ENCODE measurements at regions not wholly inside any gene's neighbourhood (a gene's known extent, or its start where the extent isn't known, plus 50 kb on each side); places are given as distances from the start of the nearest gene placed in this dataset.

DNA sequence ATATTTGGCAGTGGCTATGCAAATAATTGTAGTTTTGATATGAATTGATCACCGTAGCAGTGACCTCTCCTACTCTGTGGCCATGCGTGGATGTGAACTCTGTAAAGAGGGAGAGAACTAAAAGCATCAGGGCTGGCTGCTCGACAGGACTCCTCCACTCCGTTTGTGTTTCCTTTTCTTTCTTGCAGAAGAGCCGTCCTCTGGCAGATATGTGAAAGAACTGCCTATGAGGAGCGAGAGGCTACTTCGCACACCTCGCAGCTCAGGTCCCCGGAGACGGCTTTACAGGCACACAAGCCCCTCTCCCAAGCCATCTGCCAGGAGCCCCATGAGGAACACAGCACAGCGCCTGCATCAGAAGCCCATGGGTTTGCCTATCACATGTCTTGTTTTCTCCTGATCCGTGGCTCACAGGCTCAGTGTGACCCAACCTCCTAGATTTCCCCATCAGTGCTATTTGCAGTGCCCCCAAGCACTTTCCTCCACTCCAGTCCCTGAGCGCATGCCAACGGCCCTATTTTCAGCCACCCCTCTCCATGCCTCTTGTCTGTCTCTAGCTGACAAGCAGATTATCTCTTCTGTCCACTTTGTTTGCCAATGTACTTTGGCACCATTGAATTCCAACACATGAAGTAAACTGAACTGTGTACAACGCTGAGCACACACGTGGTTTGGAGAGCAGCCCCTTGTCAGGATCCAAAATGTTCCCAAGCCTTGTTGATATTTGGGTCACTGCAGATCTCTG, 164.3 kb upstream of the AKR1E2 start:
- DNase-seq, result no peak

DNA sequence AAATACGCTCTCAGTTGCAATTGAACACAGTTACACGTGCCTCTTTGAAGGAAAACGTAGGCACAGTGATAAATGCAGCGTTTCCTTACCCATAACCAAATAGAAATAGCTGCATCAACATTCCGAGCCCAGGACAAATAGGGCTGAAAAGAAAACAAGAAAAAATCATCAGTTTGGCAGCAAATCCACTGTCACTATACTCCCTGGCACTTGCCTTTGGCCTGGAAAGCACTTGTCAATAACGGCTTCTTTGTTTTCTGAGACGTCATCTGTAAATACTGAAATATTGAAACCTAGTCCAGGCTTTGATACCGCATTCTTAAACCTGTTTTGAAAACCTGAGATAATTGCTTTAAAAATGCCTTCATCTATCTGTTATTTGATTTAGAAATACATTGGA, 167.2 kb upstream of the AKR1E2 start:
- DNase-seq, result no peak

DNA sequence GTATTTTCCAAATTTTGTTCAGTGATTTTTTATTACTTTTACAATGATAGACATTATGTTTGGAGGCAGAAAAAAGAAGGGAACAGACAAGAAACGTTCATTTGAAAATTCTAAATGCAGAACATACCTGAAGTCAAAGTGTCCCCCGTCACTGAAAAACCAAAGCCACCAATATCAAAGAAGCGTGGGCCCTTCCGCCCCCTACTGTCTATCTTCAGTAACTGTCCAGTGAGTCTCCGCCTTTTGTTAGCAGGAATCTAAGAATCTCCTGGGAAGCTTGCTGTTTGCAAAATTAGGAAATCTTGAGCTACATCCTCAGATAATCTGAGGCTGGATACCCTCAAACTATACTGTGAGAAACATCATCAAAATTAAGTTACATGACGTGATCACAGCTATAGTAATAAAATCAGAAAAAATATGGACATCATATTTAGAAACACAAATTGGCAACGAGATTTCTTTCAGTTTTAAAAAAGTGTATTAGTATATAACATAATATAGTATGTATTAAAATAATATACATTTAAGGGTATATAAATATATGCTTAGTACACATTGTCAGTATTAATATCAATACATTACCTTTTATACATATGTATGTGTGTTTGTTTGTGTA, 169.3 kb upstream of the AKR1E2 start:
- DNase-seq, result no peak

DNA sequence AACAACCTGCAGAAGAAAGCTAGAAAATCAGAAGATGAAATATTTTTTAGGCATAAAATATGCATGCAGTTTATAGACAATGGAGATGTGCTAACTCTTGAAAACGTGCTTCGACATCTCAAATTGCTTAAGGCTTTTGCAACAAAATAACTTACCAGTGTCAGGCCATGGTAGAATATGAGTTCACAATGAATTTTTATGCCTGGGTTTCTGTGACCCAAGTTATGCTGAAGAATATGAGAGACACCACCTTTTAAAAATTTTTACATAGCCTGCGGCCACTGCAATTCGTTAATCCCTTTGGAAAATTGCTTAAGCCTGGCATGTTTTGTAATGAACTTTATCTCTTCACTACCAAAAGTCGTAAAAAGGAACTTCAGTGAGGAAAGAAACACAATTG, 170.1 kb upstream of the AKR1E2 start:
- DNase-seq, result peak; percentile 4

DNA sequence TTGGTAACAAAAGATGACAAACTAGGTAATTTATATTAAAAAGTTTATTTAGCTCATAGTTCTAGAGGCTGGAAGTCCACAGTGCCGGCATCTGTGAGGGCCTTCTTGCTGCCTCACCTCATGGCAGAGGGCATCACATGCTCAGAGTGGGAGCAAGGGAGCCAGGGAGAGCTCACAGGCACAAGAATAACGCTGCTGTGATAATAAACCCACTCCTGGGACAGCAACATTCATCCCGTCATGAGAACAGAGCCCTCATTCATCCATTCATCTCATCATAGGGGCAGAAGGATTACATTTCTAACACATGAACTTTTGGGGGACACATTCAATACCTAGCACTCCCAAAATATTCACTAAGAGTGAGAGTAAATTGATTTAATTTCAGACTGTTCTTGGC, 170.6 kb upstream of the AKR1E2 start:
- DNase-seq, result no peak

DNA sequence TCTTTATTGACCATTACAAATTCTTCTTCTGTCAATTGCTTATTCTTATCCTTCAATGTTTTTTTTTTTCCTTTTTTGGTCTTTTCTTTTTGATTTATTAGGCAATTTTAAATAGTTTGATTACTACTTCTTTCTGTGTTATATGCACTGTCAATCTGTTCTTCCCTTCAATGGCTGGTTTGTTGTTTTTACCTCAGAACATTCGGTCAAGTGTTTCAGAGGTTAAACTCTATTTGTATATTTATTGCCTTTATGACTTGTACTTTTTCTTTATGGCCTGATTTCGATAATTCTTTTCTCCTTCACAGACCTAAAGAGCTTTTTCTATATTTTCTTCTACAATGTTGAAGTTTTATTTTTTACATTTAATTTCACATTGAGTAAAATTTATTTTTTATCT, 171.5 kb upstream of the AKR1E2 start:
- DNase-seq, result no peak

DNA sequence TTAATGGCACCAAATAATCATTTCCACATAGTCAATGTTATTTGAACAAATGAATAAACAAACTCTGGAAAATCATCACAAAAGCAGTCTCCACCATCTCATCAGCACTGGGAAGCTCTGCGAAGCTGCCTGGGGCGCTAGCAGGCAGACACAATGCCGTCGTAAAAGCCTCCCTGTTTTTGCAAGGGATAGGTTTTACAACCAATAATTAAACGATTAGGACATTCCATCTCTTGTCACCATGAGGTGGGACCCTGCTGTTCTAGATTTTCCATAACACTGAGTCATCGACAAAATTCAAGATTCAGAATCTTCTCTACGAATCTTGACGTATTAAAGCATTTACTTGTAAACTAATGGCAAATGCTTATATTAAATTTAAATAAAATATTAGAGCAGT, 172.8 kb upstream of the AKR1E2 start:
- DNase-seq, result no peak

DNA sequence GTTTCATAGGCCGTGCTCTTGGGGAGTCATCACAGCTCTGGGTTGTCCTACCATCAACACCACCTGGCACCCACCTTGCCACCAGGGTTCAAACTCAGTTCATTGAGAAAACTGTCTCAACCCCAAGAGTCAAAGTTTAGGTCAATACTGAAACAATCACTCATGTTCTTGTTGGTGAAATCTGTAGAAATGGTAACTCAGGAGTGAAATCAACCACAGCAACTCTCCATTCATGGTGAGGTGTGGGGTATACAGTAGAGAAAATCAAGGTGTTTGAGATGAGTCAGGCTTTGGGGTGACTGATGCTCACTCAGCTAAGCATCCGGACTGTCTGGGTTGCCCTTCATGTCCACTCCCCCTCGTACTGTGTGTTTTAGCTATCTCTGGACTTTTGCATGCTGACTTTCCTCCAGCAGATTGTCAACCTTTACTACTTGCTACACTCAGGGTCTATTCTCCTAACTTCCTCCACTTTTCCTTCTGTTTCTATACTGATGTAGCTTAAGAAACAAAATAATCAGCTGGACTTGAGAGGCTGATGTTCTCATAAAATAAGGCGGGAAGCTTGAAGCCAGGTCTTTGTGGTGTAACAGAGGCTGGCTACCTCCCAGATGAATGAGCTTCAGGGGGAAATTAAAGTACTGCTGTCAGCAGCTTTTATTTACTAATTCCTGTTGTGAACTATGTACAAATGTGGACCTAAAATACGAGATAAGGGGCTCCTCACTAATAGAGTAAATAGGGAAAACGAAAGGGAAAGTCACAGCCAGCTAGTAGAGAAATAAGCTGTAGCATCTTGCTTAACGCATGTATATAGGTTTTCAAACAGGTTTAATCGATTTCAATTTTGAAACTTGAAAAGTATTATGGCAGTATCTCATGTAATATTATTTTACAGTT, 173.6 kb upstream of the AKR1E2 start:
- DNase-seq, result no peak

DNA sequence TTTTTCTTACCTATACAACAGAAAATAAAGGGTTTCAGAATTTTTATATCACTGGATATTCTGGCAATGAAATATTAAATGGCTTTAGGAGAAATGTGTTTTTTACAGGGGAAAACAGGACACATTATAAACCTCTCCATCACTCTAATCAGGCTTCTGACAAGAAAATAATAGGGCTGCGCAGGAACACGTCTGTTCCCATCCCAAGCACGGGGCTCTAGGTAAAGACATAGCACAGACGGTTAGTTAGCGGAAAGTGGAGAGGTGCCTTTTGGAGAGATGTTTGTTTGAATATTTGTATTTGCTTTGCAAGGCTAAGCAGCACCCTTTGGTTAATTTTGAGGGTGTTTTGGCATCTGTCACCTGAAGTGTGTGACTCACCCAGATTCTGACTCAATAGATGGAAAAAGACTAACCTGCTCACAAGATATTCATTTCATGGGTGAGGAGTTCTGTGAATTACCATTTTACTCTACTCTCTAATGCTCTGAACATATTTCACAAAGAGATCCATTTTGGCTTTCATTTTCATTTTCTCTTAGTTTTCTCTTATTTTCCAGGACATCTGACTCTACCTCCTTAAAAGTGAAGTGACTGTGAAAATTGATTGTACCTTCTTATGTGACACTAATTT, 174.5 kb upstream of the AKR1E2 start:
- no peak for DNase-seq

DNA sequence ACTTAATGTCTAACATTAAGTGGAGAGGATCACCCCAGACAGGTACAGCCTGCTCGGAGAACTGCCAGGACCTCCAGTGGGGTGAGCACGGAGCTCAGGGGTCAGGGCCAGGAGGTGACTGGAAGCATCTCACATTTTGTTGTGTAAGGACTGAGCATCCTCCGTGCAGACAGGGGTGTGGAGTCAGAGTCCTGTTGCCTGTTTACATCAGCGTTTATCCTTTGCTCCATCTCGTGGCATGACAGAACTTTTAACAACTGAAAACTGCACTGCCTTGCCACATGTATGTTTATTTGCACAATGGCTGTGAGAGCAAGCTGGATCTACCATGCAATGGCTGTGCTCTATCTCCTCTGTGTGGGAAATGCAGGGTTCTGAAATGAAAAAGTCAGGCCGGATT, 175.4 kb upstream of the AKR1E2 start:
- DNase-seq, result no peak

DNA sequence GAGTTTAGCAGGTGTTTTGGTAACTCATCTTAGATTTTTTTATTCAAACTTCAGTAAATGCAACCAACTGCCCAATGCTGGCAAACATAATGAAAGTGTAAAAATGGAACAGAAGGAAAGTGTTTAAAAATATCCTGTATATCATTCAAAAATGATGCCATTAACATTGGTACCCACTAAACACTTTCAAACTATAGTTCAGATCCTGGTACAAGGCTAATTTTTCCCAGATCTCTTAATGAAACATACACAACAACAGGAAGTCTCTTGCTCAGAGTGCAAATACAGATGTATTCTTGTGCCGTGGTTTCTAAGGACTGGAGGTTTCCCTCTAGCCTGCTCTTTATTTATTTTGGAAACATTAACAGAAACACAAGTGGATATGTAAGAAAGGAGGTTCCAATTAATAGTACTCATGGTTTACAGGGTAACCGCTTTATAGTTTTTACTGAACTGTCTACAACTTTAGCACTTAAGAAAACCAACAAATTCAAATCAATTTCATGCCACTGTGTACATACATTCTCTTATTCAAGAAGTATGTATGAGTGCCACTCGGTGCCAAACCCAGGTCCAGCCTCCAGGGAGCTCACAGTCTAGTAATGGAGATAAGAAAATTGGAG, 176.0 kb upstream of the AKR1E2 start:
- no peak for DNase-seq

DNA sequence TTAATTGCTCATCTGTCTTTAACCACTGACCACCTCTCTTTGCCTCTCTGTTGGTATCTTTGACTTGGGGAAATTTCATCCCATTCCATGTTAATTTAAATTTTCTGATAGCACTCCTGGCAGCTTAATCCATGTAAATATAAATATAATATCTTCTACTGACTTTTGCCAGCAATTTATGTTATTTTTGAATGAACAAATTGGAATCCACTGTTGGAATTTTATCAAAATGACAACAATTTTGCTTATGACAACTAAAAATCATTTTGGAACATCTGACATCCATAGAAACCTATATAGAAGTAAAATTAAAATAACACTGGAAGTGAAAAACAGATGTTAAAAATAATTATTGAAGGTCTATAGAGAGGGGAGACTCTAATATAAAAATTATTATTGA, 176.5 kb upstream of the AKR1E2 start:
- no peak for DNase-seq

DNA sequence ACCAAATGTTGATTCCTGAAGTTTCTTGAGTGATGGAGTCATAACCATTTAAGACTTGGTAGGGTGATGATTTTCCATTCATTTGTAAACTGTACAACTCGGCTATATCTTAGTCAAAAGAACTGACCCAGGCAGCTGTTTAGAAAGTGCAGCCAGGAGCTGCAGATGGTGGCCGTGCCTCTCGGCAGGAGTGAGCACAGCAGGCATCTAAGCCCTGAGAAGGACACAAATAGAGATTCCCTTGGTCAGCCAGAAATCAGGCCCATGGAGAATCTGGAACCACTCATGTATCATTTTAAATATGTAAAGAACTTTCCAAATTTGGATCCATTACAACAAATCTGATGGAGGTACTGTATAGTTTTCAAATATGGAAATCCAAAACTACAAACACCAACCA, 177.0 kb upstream of the AKR1E2 start:
- no peak for DNase-seq

DNA sequence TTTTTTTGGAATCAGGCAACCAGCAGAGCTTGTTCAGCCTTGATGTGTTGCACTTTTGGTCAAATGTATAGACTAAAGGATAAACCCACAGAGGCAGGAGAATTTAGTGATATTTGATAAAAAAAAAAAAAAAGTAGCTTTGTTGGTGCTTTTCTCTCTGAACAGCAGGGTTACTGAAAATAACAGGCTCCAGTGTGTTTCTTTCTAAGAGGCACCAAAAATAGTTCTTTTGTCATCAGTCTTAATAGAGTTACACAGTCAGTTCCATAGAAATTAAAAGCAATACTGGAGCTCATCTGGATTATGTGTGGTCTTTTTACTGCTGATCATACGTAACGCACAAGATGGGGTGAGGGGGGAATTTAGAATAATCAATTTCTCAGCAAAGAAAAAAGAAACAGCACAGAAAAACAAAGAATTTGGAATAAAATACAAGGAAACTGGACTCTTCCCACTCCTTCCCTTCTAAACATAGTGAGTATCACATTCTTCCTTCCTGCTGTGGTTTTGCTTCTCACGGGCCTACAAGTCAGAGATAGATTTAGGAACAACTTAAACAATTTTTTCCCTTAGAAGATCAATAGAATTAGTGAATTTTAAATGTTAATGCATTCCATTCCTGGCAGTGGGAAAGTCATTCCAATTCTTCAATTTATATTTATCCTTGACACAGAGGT, 178.8 kb upstream of the AKR1E2 start:
- DNase-seq, result no peak

DNA sequence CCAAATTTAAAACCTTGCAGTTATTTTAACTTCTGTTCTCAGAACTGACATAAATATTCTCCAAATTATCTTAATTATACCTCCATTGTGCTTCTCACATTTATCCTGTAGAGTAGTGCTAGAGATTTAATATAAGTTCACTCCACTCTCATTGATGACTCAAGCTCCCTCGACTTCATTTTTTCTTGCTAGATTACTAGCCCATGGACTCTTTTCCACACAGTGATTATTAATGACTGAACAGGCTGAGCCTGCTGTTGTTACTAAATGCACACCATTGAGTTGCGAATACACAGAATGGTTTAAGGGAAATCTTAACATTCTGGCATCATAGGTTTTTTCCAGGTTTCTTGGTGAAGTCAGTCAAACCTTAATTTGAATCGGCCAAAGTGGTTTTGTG, 179.5 kb upstream of the AKR1E2 start:
- no peak for DNase-seq

DNA sequence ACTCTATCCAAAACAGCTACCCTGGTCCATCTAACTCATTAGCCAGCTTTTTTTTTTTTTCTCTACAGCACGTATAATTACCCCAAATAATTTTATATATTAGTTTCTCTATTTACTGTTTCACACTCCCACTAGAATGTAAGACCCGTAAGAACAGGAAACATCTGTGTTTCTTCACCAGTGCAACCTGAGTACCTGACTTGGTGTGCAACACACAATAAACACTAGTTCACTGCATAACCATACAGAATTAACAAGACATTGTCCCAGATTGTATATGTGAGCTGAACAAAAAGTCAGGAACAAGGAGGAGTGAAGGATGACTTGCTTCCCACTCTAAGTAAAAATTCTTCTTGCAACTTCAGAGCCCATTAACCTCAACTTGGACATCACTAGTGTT, 180.2 kb upstream of the AKR1E2 start:
- no peak for DNase-seq

DNA sequence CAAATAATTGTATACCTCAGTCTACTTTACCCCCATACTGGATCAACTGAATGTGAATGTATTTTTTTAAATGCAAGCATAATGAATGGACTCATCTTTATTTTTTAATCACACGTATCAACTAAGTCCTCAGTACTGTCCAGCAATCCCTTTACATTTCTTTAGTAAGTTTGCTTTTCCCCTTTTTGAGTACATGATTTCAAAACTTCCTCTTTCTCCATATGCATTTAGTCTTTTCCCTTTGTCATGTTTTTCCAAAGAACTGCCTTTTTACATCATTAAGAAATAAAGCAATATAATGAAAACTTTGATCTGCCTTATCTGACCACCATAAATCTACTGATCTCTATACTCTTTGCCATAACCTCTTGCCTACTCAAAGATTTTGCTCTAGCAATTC, 182.5 kb upstream of the AKR1E2 start:
- no peak for DNase-seq

DNA sequence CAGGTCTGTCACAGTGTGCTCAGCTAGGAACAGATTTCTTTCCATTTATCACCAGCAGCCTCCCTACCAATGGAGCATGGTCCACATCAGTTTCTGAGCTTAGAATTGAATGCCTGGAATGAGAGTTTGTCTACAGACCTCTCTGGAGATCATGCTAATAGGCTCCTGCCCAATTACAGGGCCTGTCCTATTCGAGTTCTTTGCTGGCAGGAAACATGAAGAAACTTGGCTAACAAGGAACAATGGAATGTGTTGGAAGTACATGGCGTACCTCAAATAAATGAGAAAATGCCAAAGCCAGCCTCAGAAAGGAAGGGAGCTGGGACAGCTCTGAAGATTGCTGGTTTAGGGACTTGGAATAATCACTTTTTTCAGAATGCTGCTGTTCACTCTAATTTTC, 186.0 kb upstream of the AKR1E2 start:
- no peak for DNase-seq

DNA sequence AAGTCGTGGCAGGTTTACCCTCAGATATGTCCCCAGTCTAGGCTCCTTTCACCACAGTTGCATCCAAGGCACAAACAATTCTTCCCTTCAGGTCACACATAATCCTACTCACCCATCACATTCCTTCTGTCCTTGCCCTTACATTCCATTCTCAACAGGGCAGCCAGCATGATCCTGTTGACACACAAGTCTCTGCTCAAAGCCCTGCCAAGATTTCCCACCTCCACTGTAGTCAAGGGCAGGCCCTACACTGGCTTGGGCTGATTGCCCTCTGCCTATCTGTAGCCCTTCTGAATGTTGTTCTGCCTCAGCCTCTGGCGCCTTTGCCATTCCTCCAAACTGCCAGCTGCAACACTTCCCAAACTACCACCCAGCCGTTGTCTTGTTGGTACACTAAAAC, 187.9 kb upstream of the AKR1E2 start:
- no peak for DNase-seq

DNA sequence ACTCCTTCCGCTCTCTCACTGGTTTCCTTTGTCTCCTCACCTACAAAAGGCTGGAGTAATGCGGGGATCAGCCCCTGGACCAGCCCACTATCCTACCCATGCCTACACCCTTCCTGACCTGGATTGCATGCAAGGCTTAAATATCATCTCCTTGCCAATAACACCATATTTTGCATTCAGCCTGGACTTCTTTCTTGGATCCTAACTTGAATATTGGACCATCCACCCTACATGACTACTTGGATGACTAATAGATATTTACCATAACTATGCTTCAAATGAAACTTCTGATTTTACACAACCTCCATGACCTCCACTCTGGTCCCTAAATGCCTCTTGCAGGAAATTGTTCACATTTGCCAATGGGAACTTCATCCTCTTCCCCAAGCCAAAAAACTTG, 188.3 kb upstream of the AKR1E2 start:
- no peak for DNase-seq

DNA sequence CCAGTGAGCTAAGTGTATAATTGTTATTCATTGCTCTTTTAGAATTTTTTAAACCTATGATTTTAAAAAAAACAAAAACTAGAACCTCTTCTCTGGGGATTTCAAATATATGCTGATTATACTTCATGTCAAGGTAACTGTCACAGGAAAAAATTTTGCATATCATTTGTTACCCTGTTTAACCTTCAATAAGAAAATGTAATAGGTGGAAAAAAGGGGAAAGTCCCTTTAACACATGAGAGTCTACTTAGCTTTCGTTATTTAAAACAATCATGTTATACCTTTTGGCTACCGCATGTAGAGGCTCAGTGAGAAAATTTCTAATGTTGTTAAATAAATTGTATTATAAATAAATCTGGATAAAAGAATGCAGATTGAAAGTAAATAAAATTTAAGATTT, 190.1 kb upstream of the AKR1E2 start:
- DNase-seq, result no peak

DNA sequence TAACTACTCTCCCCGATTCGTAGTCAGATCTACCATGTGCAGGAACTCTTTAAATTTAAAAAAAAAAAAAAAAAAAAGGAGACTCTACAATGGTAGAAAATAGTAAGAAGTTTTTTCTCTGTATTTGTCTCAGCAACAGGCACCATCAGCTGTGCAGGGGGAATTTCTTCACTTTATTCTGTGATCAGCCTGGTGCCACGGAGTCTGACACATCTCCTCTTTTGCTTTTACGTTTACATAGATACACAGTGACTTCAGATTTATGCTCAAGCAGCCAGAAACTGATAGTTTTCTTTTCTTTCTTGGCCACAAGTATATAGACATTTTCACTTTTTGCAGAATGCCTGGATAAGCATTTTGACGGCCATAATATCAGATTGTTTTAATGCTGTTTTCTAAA, 190.6 kb upstream of the AKR1E2 start:
- no peak for DNase-seq

DNA sequence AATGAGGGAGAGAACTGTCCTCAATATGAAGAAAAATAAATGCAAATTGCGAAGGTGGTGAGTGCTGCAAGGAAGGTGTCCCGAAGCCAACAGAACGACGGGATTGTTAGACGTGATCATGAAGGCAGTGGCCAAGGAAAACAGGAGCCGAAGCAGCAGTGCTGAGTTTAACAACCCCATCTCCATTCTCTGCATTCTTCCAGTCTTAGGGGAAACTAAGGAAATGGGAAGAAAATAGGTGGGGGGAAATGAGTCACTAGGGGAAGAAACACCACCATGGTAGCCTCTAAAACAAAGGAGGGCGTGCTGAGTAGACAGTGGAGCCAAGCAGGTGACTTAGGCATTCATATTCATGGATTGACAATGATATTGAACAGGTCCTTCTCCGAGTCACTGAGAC, 192.2 kb upstream of the AKR1E2 start:
- DNase-seq, result no peak
